ENCODE measurements at regions not wholly inside any gene's neighbourhood (a gene's known extent, or its start where the extent isn't known, plus 50 kb on each side); places are given as distances from the start of the nearest gene placed in this dataset.

GRCh38 chr2:237264480-237265219, 149.3 kb downstream of the COL6A3 start:
- H3K27ac ChIP-seq: no peak overlapping the region
- H3K4me1 ChIP-seq: peaks cover 0 to 6% (median 0%) of the 10 kb centered on the region in 3 donors
- TF ChIP-seq POLR2A (IDR thresholded peaks at IDR 0.05) (no peak), CTCF (IDR thresholded peaks at IDR 0.05) (no peak)
- intact Hi-C loops (cut with DNase I): no loop called here
- H3K36me3 ChIP-seq: no peaks in the 10 kb centered on the region
- no peak overlapping the region for H3K4me3 ChIP-seq
- no peaks in the 10 kb centered on the region for H3K9me3 ChIP-seq
- 52 to 73% methylated on average over 15 of the region's 18 CpGs for WGBS, 2 donors
- no peaks in the 10 kb centered on the region for H3K27me3 ChIP-seq
- DNase-seq: no peak

GRCh38 chr2:237268004-237268708, 145.8 kb downstream of the COL6A3 start:
- H3K27ac ChIP-seq: no peak overlapping the region
- H3K4me3 ChIP-seq: no peak overlapping the region
- H3K27me3 ChIP-seq: no peaks in the 10 kb centered on the region
- intact Hi-C loops (cut with DNase I): no loop called here
- TF ChIP-seq POLR2A (IDR thresholded peaks at IDR 0.05): no peak
- no peak for TF ChIP-seq CTCF (IDR thresholded peaks at IDR 0.05)
- 83 to 86% methylated on average over 7 of the region's 7 CpGs for WGBS, 2 donors
- H3K9me3 ChIP-seq: no peaks in the 10 kb centered on the region
- H3K4me1 ChIP-seq: no peaks in the 10 kb centered on the region
- no peaks in the 10 kb centered on the region for H3K36me3 ChIP-seq
- no peak for DNase-seq

GRCh38 chr2:237269138-237269875, 144.7 kb downstream of the COL6A3 start:
- intact Hi-C loops (cut with DNase I): no loop called here
- no peaks in the 10 kb centered on the region for H3K27me3 ChIP-seq
- DNase-seq: no peak
- peak overlapping the region in 2 of 4 donors; percentile 5 to 15 for H3K27ac ChIP-seq
- H3K4me1 ChIP-seq: no peaks in the 10 kb centered on the region
- no peaks in the 10 kb centered on the region for H3K9me3 ChIP-seq
- 69 to 76% methylated on average over 8 of the region's 8 CpGs for WGBS, 2 donors
- TF ChIP-seq CTCF (IDR thresholded peaks at IDR 0.05) (no peak), POLR2A (IDR thresholded peaks at IDR 0.05) (no peak)
- H3K4me3 ChIP-seq: no peak overlapping the region
- H3K36me3 ChIP-seq: no peaks in the 10 kb centered on the region

GRCh38 chr2:237270520-237270919, 143.4 kb downstream of the COL6A3 start:
- Histone ChIP-seq H3K27ac (no peak overlapping the region), H3K9me3 (no peaks in the 10 kb centered on the region), H3K4me1 (no peaks in the 10 kb centered on the region), H3K4me3 (no peak overlapping the region), H3K27me3 (no peaks in the 10 kb centered on the region), H3K36me3 (no peaks in the 10 kb centered on the region)
- WGBS, 2 donors: 50% methylated on average over 3 of the region's 3 CpGs; no CpG with 5 or more reads in 1 of the 2 donors
- DNase-seq: no peak
- intact Hi-C loops (cut with DNase I): no loop called here
- no peak for TF ChIP-seq POLR2A (IDR thresholded peaks at IDR 0.05)
- no peak for TF ChIP-seq CTCF (IDR thresholded peaks at IDR 0.05)

All from esophagus squamous epithelium (tissue), 5 donors.